ENCODE measurements at regions not wholly inside any gene's neighbourhood (a gene's known extent, or its start where the extent isn't known, plus 50 kb on each side); places are given as distances from the start of the nearest gene placed in this dataset.

- DNase-seq (ENCODE audit: low read depth): no peak
These were observed 254.2 kb downstream of the KCNS3 start for GRCh38 chr2:18132697-18133096.

- no peak for DNase-seq (ENCODE audit: low read depth)
These were observed 253.3 kb downstream of the KCNS3 start for GRCh38 chr2:18131761-18132160.

GRCh38 chr2:18129348-18129747 is 250.9 kb downstream of the KCNS3 start:
- no peak for DNase-seq (ENCODE audit: low read depth)

GRCh38 chr2:18125303-18125702 is 246.8 kb downstream of the KCNS3 start:
- DNase-seq (ENCODE audit: low read depth): no peak

GRCh38 chr2:18124116-18124835 is 245.8 kb downstream of the KCNS3 start:
- DNase-seq (ENCODE audit: low read depth): no peak

- DNase-seq (ENCODE audit: low read depth): no peak
These were observed 245.1 kb downstream of the KCNS3 start for GRCh38 chr2:18123577-18123976.

- no peak for DNase-seq (ENCODE audit: low read depth)
These were observed 244.7 kb downstream of the KCNS3 start for GRCh38 chr2:18123211-18123570.

- no peak for DNase-seq (ENCODE audit: low read depth)
These were observed 244.2 kb downstream of the KCNS3 start for GRCh38 chr2:18122544-18123210.

GRCh38 chr2:18119883-18120282 is 241.4 kb downstream of the KCNS3 start:
- no peak for DNase-seq (ENCODE audit: low read depth)

GRCh38 chr2:18118703-18119102 is 240.2 kb downstream of the KCNS3 start:
- DNase-seq (ENCODE audit: low read depth): no peak

GRCh38 chr2:18117592-18117991 is 239.1 kb downstream of the KCNS3 start:
- DNase-seq (ENCODE audit: low read depth): no peak

- DNase-seq (ENCODE audit: low read depth): no peak
These were observed 231.8 kb downstream of the KCNS3 start for GRCh38 chr2:18110222-18110621.

GRCh38 chr2:18106841-18107240 is 228.4 kb downstream of the KCNS3 start:
- no peak for DNase-seq (ENCODE audit: low read depth)

GRCh38 chr2:18105929-18106328 is 227.5 kb downstream of the KCNS3 start:
- DNase-seq (ENCODE audit: low read depth): no peak

GRCh38 chr2:18104595-18105224 is 226.2 kb downstream of the KCNS3 start:
- no peak for DNase-seq (ENCODE audit: low read depth)

GRCh38 chr2:18096836-18097405 is 218.5 kb downstream of the KCNS3 start:
- no peak for DNase-seq (ENCODE audit: low read depth)

- no peak for DNase-seq (ENCODE audit: low read depth)
These were observed 215.8 kb downstream of the KCNS3 start for GRCh38 chr2:18094277-18094676.

- DNase-seq (ENCODE audit: low read depth): no peak
These were observed 214.7 kb downstream of the KCNS3 start for GRCh38 chr2:18093196-18093595.

- DNase-seq (ENCODE audit: low read depth): no peak
These were observed 214.3 kb downstream of the KCNS3 start for GRCh38 chr2:18092760-18093159.

- DNase-seq (ENCODE audit: low read depth): no peak
These were observed 207.1 kb downstream of the KCNS3 start for GRCh38 chr2:18085593-18085992.

- no peak for DNase-seq (ENCODE audit: low read depth)
These were observed 205.9 kb downstream of the KCNS3 start for GRCh38 chr2:18084376-18084775.

- DNase-seq (ENCODE audit: low read depth): no peak
These were observed 205.3 kb downstream of the KCNS3 start for GRCh38 chr2:18083806-18084205.

GRCh38 chr2:18078216-18078615 is 199.7 kb downstream of the KCNS3 start:
- no peak for DNase-seq (ENCODE audit: low read depth)
